ENCODE measurements at regions not wholly inside any gene's neighbourhood (a gene's known extent, or its start where the extent isn't known, plus 50 kb on each side); places are given as distances from the start of the nearest gene placed in this dataset.

GRCh38 chr3:148625991-148626390, 71.7 kb upstream of the AGTR1 start:
- TF ChIP-seq, protein P1, sequence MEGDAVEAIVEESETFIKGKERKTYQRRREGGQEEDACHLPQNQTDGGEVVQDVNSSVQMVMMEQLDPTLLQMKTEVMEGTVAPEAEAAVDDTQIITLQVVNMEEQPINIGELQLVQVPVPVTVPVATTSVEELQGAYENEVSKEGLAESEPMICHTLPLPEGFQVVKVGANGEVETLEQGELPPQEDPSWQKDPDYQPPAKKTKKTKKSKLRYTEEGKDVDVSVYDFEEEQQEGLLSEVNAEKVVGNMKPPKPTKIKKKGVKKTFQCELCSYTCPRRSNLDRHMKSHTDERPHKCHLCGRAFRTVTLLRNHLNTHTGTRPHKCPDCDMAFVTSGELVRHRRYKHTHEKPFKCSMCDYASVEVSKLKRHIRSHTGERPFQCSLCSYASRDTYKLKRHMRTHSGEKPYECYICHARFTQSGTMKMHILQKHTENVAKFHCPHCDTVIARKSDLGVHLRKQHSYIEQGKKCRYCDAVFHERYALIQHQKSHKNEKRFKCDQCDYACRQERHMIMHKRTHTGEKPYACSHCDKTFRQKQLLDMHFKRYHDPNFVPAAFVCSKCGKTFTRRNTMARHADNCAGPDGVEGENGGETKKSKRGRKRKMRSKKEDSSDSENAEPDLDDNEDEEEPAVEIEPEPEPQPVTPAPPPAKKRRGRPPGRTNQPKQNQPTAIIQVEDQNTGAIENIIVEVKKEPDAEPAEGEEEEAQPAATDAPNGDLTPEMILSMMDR (IDR thresholded peaks at IDR 0.05; ENCODE audit: insufficient read depth, low read depth, low read length): no peak
- no peak for TF ChIP-seq EZH2 (IDR thresholded peaks at IDR 0.05; ENCODE audit: insufficient read depth, low read length)
